ENCODE measurements at regions not wholly inside any gene's neighbourhood (a gene's known extent, or its start where the extent isn't known, plus 50 kb on each side); places are given as distances from the start of the nearest gene placed in this dataset.

- Histone ChIP-seq H3K4me1 (ENCODE audit: insufficient read depth, low read length) (peaks cover 3% of the 10 kb centered on the region), H3K27ac (ENCODE audit: low read depth in 1 of 2, low read length in 2 of 2) (no peak overlapping the region), H3K27me3 (ENCODE audit: control insufficient read depth in 1 of 2, insufficient read depth in 2 of 2, low read length in 2 of 2) (no peaks in the 10 kb centered on the region), H3K9me3 (ENCODE audit: control insufficient read depth in 1 of 2, insufficient read depth in 1 of 2, low read length in 2 of 2) (no peaks in the 10 kb centered on the region), H3K4me3 (ENCODE audit: low read length) (no peak overlapping the region), H3K36me3 (ENCODE audit: insufficient read depth, low read length) (no peaks in the 10 kb centered on the region)
- Mint-ChIP-seq H3K4me1 (ENCODE audit: low read depth) (peaks cover 13% of the 10 kb centered on the region), H3K9me3 (no peaks in the 10 kb centered on the region), H3K27me3 (no peaks in the 10 kb centered on the region), H3K4me3 (no peak overlapping the region), H3K36me3 (ENCODE audit: low read depth) (no peaks in the 10 kb centered on the region), H3K27ac (no peak overlapping the region)
- DNase-seq: no peak
- intact Hi-C loops (cut with DNase I, micrococcal nuclease): no loop called here
- ChIA-PET CTCF (no interaction called here), POLR2A (no interaction called here)
- ATAC-seq (ENCODE audit: poor library complexity): no peak
- no peak for TF ChIP-seq CTCF (IDR thresholded peaks at IDR 0.05)
Observed at GRCh38 chr1:173302890-173303829, 96.0 kb upstream of the TNFSF4 start.

- Histone ChIP-seq H3K36me3 (ENCODE audit: insufficient read depth, low read length) (no peaks in the 10 kb centered on the region), H3K4me1 (ENCODE audit: insufficient read depth, low read length) (no peaks in the 10 kb centered on the region), H3K9me3 (ENCODE audit: control insufficient read depth in 1 of 2, insufficient read depth in 1 of 2, low read length in 2 of 2) (no peaks in the 10 kb centered on the region), H3K27me3 (ENCODE audit: control insufficient read depth in 1 of 2, insufficient read depth in 2 of 2, low read length in 2 of 2) (no peaks in the 10 kb centered on the region), H3K27ac (ENCODE audit: low read depth in 1 of 2, low read length in 2 of 2) (no peak overlapping the region), H3K4me3 (ENCODE audit: low read length) (no peak overlapping the region)
- ATAC-seq (ENCODE audit: poor library complexity) (no peak), DNase-seq (no peak)
- intact Hi-C loops (cut with DNase I, micrococcal nuclease): no loop called here
- Mint-ChIP-seq H3K9me3 (no peaks in the 10 kb centered on the region), H3K4me1 (ENCODE audit: low read depth) (peaks cover 8% of the 10 kb centered on the region), H3K36me3 (ENCODE audit: low read depth) (no peaks in the 10 kb centered on the region), H3K27ac (no peak overlapping the region), H3K4me3 (no peak overlapping the region), H3K27me3 (no peaks in the 10 kb centered on the region)
- TF ChIP-seq CTCF (IDR thresholded peaks at IDR 0.05): no peak
- CTCF ChIA-PET: no interaction called here
- POLR2A ChIA-PET: no interaction called here
Observed at GRCh38 chr1:173303984-173304383, 96.9 kb upstream of the TNFSF4 start.

GRCh38 chr1:173304529-173305227, 97.5 kb upstream of the TNFSF4 start:
- DNase-seq: no peak
- Histone ChIP-seq H3K4me1 (ENCODE audit: insufficient read depth, low read length) (no peaks in the 10 kb centered on the region), H3K27me3 (ENCODE audit: control insufficient read depth in 1 of 2, insufficient read depth in 2 of 2, low read length in 2 of 2) (no peaks in the 10 kb centered on the region), H3K36me3 (ENCODE audit: insufficient read depth, low read length) (no peaks in the 10 kb centered on the region), H3K27ac (ENCODE audit: low read depth in 1 of 2, low read length in 2 of 2) (no peak overlapping the region), H3K4me3 (ENCODE audit: low read length) (no peak overlapping the region), H3K9me3 (ENCODE audit: control insufficient read depth in 1 of 2, insufficient read depth in 1 of 2, low read length in 2 of 2) (peaks cover 0 to 2% of the 10 kb centered on the region in 2 experiments)
- H3K36me3 Mint-ChIP-seq (ENCODE audit: low read depth): no peaks in the 10 kb centered on the region
- ATAC-seq (ENCODE audit: poor library complexity): no peak
- H3K4me3 Mint-ChIP-seq: no peak overlapping the region
- ChIA-PET POLR2A (no interaction called here), CTCF (no interaction called here)
- no peaks in the 10 kb centered on the region for H3K9me3 Mint-ChIP-seq
- no peaks in the 10 kb centered on the region for H3K27me3 Mint-ChIP-seq
- peaks cover under 1% of the 10 kb centered on the region for H3K4me1 Mint-ChIP-seq (ENCODE audit: low read depth)
- H3K27ac Mint-ChIP-seq: no peak overlapping the region
- intact Hi-C loops (cut with DNase I, micrococcal nuclease): no loop called here
- TF ChIP-seq CTCF (IDR thresholded peaks at IDR 0.05): no peak
